Right lobe of liver (tissue), 4 donors: ENCODE measurements at regions not wholly inside any gene's neighbourhood (a gene's known extent, or its start where the extent isn't known, plus 50 kb on each side); places are given as distances from the start of the nearest gene placed in this dataset.

ENCODE experiments used
- CTCF ChIP-seq, 4 donors: fragments of 200-600 bp in 3 of 4; fragments of 450-650 bp in 1 of 4; IDR thresholded peaks; one replicate each; pipeline versions ENCODE4 v1.5.1 to v1.8.0; 2016 to 2022; ENCODE audit warnings: antibody characterized with exemption in 4 of 4, mild to moderate bottlenecking in 2 of 4
- POLR2A ChIP-seq: fragments of 450-650 bp; IDR thresholded peaks from one replicate; pipeline ENCODE4 v1.6.1; 2017; ENCODE audit warnings: antibody characterized with exemption, mild to moderate bottlenecking
- donor health status: DM: no; HTN: no; CAD: no.
- donor health status: DM: no; HTN: no; CAD: no.
- donor health status: DM: no; HTN: yes; CAD: no.

- TF ChIP-seq CTCF (IDR thresholded peaks at IDR 0.05) (no peak), POLR2A (no peak)
These were observed 298.4 kb upstream of the ZNF521 start for GRCh38 chr18:25650201-25650941.
